IPS-15b (cell line): ENCODE measurements at regions not wholly inside any gene's neighbourhood (a gene's known extent, or its start where the extent isn't known, plus 50 kb on each side); places are given as distances from the start of the nearest gene placed in this dataset.

Source experiments
- H3K27me3 ChIP-seq: one replicate; pipeline ENCODE4 v1.6.1; 2013; ENCODE audit warnings: low read length; ENCODE audit not compliant: control insufficient read depth, insufficient read depth
- H3K36me3 ChIP-seq: one replicate; pipeline ENCODE4 v1.6.1; 2013; ENCODE audit warnings: low read length; ENCODE audit not compliant: control insufficient read depth, insufficient read depth
- H3K4me1 ChIP-seq: one replicate; pipeline ENCODE4 v1.6.1; 2013; ENCODE audit warnings: mild to moderate bottlenecking, low read length; ENCODE audit not compliant: control insufficient read depth, insufficient read depth
- H3K4me3 ChIP-seq: one replicate; pipeline ENCODE4 v1.5.1; 2013; ENCODE audit warnings: low read depth, low read length
- H3K9ac ChIP-seq: one replicate; pipeline ENCODE4 v1.6.1; 2013; ENCODE audit warnings: low read depth, mild to moderate bottlenecking, low read length
- H3K9me3 ChIP-seq: one replicate; pipeline ENCODE4 v1.6.1; 2013; ENCODE audit warnings: mild to moderate bottlenecking, low read length; ENCODE audit not compliant: control insufficient read depth, insufficient read depth

GRCh38 chr2:144996225-144996795 lies 476.4 kb upstream of the ZEB2 start:
- no peak overlapping the region for H3K4me3 ChIP-seq
- no peaks in the 10 kb centered on the region for H3K9me3 ChIP-seq
- H3K9ac ChIP-seq = no peak overlapping the region
- H3K27me3 ChIP-seq = no peaks in the 10 kb centered on the region
- no peaks in the 10 kb centered on the region for H3K4me1 ChIP-seq
- no peaks in the 10 kb centered on the region for H3K36me3 ChIP-seq

GRCh38 chr2:144995482-144995881 lies 475.6 kb upstream of the ZEB2 start:
- H3K27me3 ChIP-seq = no peaks in the 10 kb centered on the region
- peaks cover 4% of the 10 kb centered on the region for H3K4me1 ChIP-seq
- no peaks in the 10 kb centered on the region for H3K36me3 ChIP-seq
- H3K4me3 ChIP-seq = no peak overlapping the region
- no peak overlapping the region for H3K9ac ChIP-seq
- no peaks in the 10 kb centered on the region for H3K9me3 ChIP-seq

GRCh38 chr2:144990661-144991060 lies 470.7 kb upstream of the ZEB2 start:
- H3K4me3 ChIP-seq = no peak overlapping the region
- H3K36me3 ChIP-seq = no peaks in the 10 kb centered on the region
- no peak overlapping the region for H3K9ac ChIP-seq
- no peaks in the 10 kb centered on the region for H3K27me3 ChIP-seq
- H3K4me1 ChIP-seq = peaks cover 6% of the 10 kb centered on the region
- no peaks in the 10 kb centered on the region for H3K9me3 ChIP-seq

GRCh38 chr2:144989579-144990270 lies 469.8 kb upstream of the ZEB2 start:
- no peaks in the 10 kb centered on the region for H3K36me3 ChIP-seq
- H3K4me3 ChIP-seq = no peak overlapping the region
- H3K27me3 ChIP-seq = no peaks in the 10 kb centered on the region
- H3K9me3 ChIP-seq = no peaks in the 10 kb centered on the region
- H3K9ac ChIP-seq = no peak overlapping the region
- H3K4me1 ChIP-seq = peaks cover 6% of the 10 kb centered on the region

GRCh38 chr2:144988591-144988990 lies 468.7 kb upstream of the ZEB2 start:
- no peaks in the 10 kb centered on the region for H3K9me3 ChIP-seq
- no peak overlapping the region for H3K9ac ChIP-seq
- H3K36me3 ChIP-seq = no peaks in the 10 kb centered on the region
- H3K27me3 ChIP-seq = no peaks in the 10 kb centered on the region
- peaks cover 6% of the 10 kb centered on the region for H3K4me1 ChIP-seq
- no peak overlapping the region for H3K4me3 ChIP-seq

- Histone ChIP-seq H3K9ac (no peak overlapping the region), H3K36me3 (no peaks in the 10 kb centered on the region), H3K4me3 (no peak overlapping the region), H3K9me3 (no peaks in the 10 kb centered on the region), H3K27me3 (no peaks in the 10 kb centered on the region), H3K4me1 (peaks cover 6% of the 10 kb centered on the region)
Measured at GRCh38 chr2:144986691-144987090, 466.8 kb upstream of the ZEB2 start.

- Histone ChIP-seq H3K36me3 (no peaks in the 10 kb centered on the region), H3K4me3 (no peak overlapping the region), H3K9ac (no peak overlapping the region), H3K4me1 (no peaks in the 10 kb centered on the region), H3K27me3 (no peaks in the 10 kb centered on the region), H3K9me3 (no peaks in the 10 kb centered on the region)
Measured at GRCh38 chr2:144984038-144984437, 464.1 kb upstream of the ZEB2 start.

GRCh38 chr2:144983107-144983506 lies 463.2 kb upstream of the ZEB2 start:
- no peaks in the 10 kb centered on the region for H3K36me3 ChIP-seq
- H3K9ac ChIP-seq = no peak overlapping the region
- H3K27me3 ChIP-seq = no peaks in the 10 kb centered on the region
- no peaks in the 10 kb centered on the region for H3K9me3 ChIP-seq
- H3K4me3 ChIP-seq = no peak overlapping the region
- H3K4me1 ChIP-seq = no peaks in the 10 kb centered on the region

- Histone ChIP-seq H3K27me3 (no peaks in the 10 kb centered on the region), H3K9me3 (no peaks in the 10 kb centered on the region), H3K4me1 (no peaks in the 10 kb centered on the region), H3K9ac (no peak overlapping the region), H3K36me3 (no peaks in the 10 kb centered on the region), H3K4me3 (no peak overlapping the region)
Measured at GRCh38 chr2:144982481-144982880, 462.6 kb upstream of the ZEB2 start.

GRCh38 chr2:144975881-144976280 lies 456.0 kb upstream of the ZEB2 start:
- Histone ChIP-seq H3K4me3 (no peak overlapping the region), H3K9ac (no peak overlapping the region), H3K36me3 (no peaks in the 10 kb centered on the region), H3K4me1 (no peaks in the 10 kb centered on the region), H3K27me3 (no peaks in the 10 kb centered on the region), H3K9me3 (no peaks in the 10 kb centered on the region)

- H3K9ac ChIP-seq = no peak overlapping the region
- peaks cover 6% of the 10 kb centered on the region for H3K9me3 ChIP-seq
- H3K36me3 ChIP-seq = no peaks in the 10 kb centered on the region
Measured at GRCh38 chr2:144972676-144973075, 452.8 kb upstream of the ZEB2 start.

GRCh38 chr2:144971786-144972335 lies 451.9 kb upstream of the ZEB2 start:
- Histone ChIP-seq H3K27me3 (no peaks in the 10 kb centered on the region), H3K4me3 (no peak overlapping the region), H3K9ac (no peak overlapping the region), H3K4me1 (no peaks in the 10 kb centered on the region), H3K9me3 (peaks cover 6% of the 10 kb centered on the region), H3K36me3 (no peaks in the 10 kb centered on the region)

More at GRCh38 chr2:144972676-144973075, 452.8 kb upstream of the ZEB2 start:
- Histone ChIP-seq H3K4me3 (no peak overlapping the region), H3K4me1 (no peaks in the 10 kb centered on the region), H3K27me3 (no peaks in the 10 kb centered on the region)
